ENCODE measurements at regions not wholly inside any gene's neighbourhood (a gene's known extent, or its start where the extent isn't known, plus 50 kb on each side); places are given as distances from the start of the nearest gene placed in this dataset.

DNA sequence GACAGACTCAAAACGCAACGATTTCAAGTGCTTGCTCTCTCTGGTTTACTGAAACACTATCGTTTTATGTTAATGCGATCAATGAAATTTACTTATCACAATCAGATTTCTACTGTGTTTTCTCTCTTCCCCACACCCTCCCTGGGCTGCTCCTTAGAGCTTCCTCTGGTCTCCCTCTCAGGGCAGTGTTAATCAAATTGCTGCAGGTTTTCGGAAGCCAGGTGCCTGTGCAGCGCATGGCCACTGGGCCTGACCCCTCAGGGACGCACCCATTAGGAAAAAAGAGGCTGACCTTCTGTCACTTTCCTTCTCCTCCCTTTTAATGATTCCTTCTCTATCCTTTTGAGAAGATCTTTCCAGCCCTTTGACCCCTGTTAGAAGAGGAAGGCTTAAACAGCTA lies 134.5 kb upstream of the ONECUT1 start:
- no peak for TF ChIP-seq SRF (IDR thresholded peaks at IDR 0.05; ENCODE audit: low read depth)
- TF ChIP-seq, protein P1, sequence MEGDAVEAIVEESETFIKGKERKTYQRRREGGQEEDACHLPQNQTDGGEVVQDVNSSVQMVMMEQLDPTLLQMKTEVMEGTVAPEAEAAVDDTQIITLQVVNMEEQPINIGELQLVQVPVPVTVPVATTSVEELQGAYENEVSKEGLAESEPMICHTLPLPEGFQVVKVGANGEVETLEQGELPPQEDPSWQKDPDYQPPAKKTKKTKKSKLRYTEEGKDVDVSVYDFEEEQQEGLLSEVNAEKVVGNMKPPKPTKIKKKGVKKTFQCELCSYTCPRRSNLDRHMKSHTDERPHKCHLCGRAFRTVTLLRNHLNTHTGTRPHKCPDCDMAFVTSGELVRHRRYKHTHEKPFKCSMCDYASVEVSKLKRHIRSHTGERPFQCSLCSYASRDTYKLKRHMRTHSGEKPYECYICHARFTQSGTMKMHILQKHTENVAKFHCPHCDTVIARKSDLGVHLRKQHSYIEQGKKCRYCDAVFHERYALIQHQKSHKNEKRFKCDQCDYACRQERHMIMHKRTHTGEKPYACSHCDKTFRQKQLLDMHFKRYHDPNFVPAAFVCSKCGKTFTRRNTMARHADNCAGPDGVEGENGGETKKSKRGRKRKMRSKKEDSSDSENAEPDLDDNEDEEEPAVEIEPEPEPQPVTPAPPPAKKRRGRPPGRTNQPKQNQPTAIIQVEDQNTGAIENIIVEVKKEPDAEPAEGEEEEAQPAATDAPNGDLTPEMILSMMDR (IDR thresholded peaks at IDR 0.05 in 2 of 3, conservative IDR thresholded peaks at IDR 0.05 in 1 of 3; ENCODE audit: borderline replicate concordance in 1 of 3, insufficient read depth in 1 of 3, low read depth in 2 of 3, low read length in 2 of 3) = no peak
- TF ChIP-seq ATF3 (IDR thresholded peaks at IDR 0.05) = no peak
- no peak for TF ChIP-seq POLR2A (IDR thresholded peaks at IDR 0.05; ENCODE audit: borderline replicate concordance, extremely low read depth, insufficient read depth, insufficient read length)
- no peak for TF ChIP-seq EZH2phosphoT487 (IDR thresholded peaks at IDR 0.05; ENCODE audit: borderline replicate concordance)
